Natural killer cell (primary cell): ENCODE measurements at regions not wholly inside any gene's neighbourhood (a gene's known extent, or its start where the extent isn't known, plus 50 kb on each side); places are given as distances from the start of the nearest gene placed in this dataset.

Source experiments
- ATAC-seq, 3 donors: fragments of 150-1000 bp in 2 of 3; fragments of 200-7000 bp in 1 of 3; cut with Tn5 transposase; 1 replicate in 1 of 3; 2 replicates in 2 of 3; pipeline ENCODE4 v1.10.0; 2021; ENCODE audit warnings: mild to moderate bottlenecking in 2 of 3, moderate library complexity in 2 of 3
- DNase-seq, 2 donors: peaks; one replicate each; pipeline versions ENCODE4 v3.0.0 to v3.0.0-alpha.2; 2013 to 2021; ENCODE audit warnings: mixed read lengths in 1 of 2
- H3K27ac ChIP-seq: one replicate; pipeline ENCODE4 v1.5.1; 2013; ENCODE audit warnings: mild to moderate bottlenecking, low read length
- H3K27me3 ChIP-seq: one replicate; pipeline ENCODE4 v1.6.1; 2013; ENCODE audit warnings: low read length; ENCODE audit not compliant: control insufficient read depth, insufficient read depth
- H3K36me3 ChIP-seq: one replicate; pipeline ENCODE4 v1.6.1; 2013; ENCODE audit warnings: low read length; ENCODE audit not compliant: control insufficient read depth, insufficient read depth
- H3K4me1 ChIP-seq: one replicate; pipeline ENCODE4 v1.6.1; 2013; ENCODE audit warnings: low read length; ENCODE audit not compliant: control insufficient read depth, insufficient read depth
- H3K4me3 ChIP-seq: one replicate; pipeline ENCODE4 v1.5.1; 2013; ENCODE audit warnings: low read length
- H3K9me3 ChIP-seq: one replicate; pipeline ENCODE4 v1.6.1; 2013; ENCODE audit warnings: low read length; ENCODE audit not compliant: control insufficient read depth, insufficient read depth
- H3K27ac Mint-ChIP-seq, 2 donors: one replicate each; pipeline ENCODE4 v1.8.0; 2022; ENCODE audit warnings: mild to moderate bottlenecking in 2 of 2, mixed read lengths in 2 of 2, moderate library complexity in 1 of 2
- H3K27me3 Mint-ChIP-seq, 2 donors: one replicate each; pipeline ENCODE4 v1.8.0; 2022; ENCODE audit warnings: low read depth in 2 of 2, mixed read lengths in 2 of 2
- H3K36me3 Mint-ChIP-seq: one replicate; pipeline ENCODE4 v1.8.0; 2022; ENCODE audit warnings: mixed read lengths
- H3K4me1 Mint-ChIP-seq, 2 donors: one replicate each; pipeline ENCODE4 v1.8.0; 2022; ENCODE audit warnings: mixed read lengths in 2 of 2
- H3K4me3 Mint-ChIP-seq: one replicate; pipeline ENCODE4 v1.8.0; 2022; ENCODE audit warnings: mild to moderate bottlenecking, moderate library complexity, mixed read lengths
- H3K9me3 Mint-ChIP-seq, 2 donors: one replicate each; pipeline ENCODE4 v1.8.0; 2022; ENCODE audit warnings: mixed read lengths in 2 of 2
- CTCF ChIP-seq: fragments of 200-600 bp; IDR thresholded peaks from one replicate; pipeline ENCODE4 v1.8.0; 2022; ENCODE audit warnings: antibody characterized with exemption
- WGBS: methylation state at CpG from one replicate; pipeline ENCODE4 v1.1.7; 2013; ENCODE audit warnings: missing lambda C conversion rate; ENCODE audit not compliant: insufficient coverage; 5-methylcytosine and 5-hydroxymethylcytosine counted together
- intact Hi-C: fragments of 100-400 bp; cut with micrococcal nuclease; formaldehyde crosslinking; loops from one replicate; pipeline ENCODE4 v1.14.2; 2022

- H3K4me1 ChIP-seq = no peaks in the 10 kb centered on the region
- ATAC-seq (no peak), DNase-seq (no peak)
- H3K4me3 ChIP-seq = no peak overlapping the region
- intact Hi-C loops = no loop called here
- no peaks in the 10 kb centered on the region for H3K9me3 ChIP-seq
- no peaks in the 10 kb centered on the region for H3K27me3 ChIP-seq
- H3K27ac ChIP-seq = no peak overlapping the region
- no peaks in the 10 kb centered on the region for H3K36me3 ChIP-seq
- TF ChIP-seq CTCF = no peak
- no peaks in the 10 kb centered on the region for H3K27me3 Mint-ChIP-seq
- H3K27ac Mint-ChIP-seq = no peak overlapping the region
- H3K9me3 Mint-ChIP-seq = peaks cover 6 to 10% of the 10 kb centered on the region in 2 donors
- H3K4me3 Mint-ChIP-seq = no peak overlapping the region
- no peaks in the 10 kb centered on the region for H3K36me3 Mint-ChIP-seq
- no peaks in the 10 kb centered on the region for H3K4me1 Mint-ChIP-seq
Measured at GRCh38 chr1:239125893-239126292, 260.5 kb upstream of the CHRM3 start.

- Mint-ChIP-seq H3K4me3 (no peak overlapping the region), H3K4me1 (no peaks in the 10 kb centered on the region), H3K27ac (no peak overlapping the region), H3K9me3 (peaks cover 6 to 8% of the 10 kb centered on the region in 2 donors), H3K36me3 (no peaks in the 10 kb centered on the region), H3K27me3 (no peaks in the 10 kb centered on the region)
- no peaks in the 10 kb centered on the region for H3K9me3 ChIP-seq
- DNase-seq = no peak
- ATAC-seq = no peak
- no peak overlapping the region for H3K4me3 ChIP-seq
- no peaks in the 10 kb centered on the region for H3K27me3 ChIP-seq
- intact Hi-C loops = no loop called here
- H3K4me1 ChIP-seq = no peaks in the 10 kb centered on the region
- H3K36me3 ChIP-seq = no peaks in the 10 kb centered on the region
- WGBS = 63% methylated on average over 3 of the region's 4 CpGs
- TF ChIP-seq CTCF = no peak
- H3K27ac ChIP-seq = no peak overlapping the region
Measured at GRCh38 chr1:239125027-239125426, 261.3 kb upstream of the CHRM3 start.

- DNase-seq (no peak), ATAC-seq (no peak)
- no peaks in the 10 kb centered on the region for H3K9me3 ChIP-seq
- no peak for TF ChIP-seq CTCF
- Mint-ChIP-seq H3K36me3 (no peaks in the 10 kb centered on the region), H3K27me3 (no peaks in the 10 kb centered on the region), H3K27ac (no peak overlapping the region), H3K4me1 (no peaks in the 10 kb centered on the region), H3K4me3 (no peak overlapping the region), H3K9me3 (peaks cover 6 to 13% of the 10 kb centered on the region in 2 donors)
- no peaks in the 10 kb centered on the region for H3K4me1 ChIP-seq
- intact Hi-C loops = no loop called here
- no peak overlapping the region for H3K4me3 ChIP-seq
- H3K27ac ChIP-seq = no peak overlapping the region
- 74% methylated on average over 4 of the region's 4 CpGs for WGBS
- no peaks in the 10 kb centered on the region for H3K36me3 ChIP-seq
- H3K27me3 ChIP-seq = no peaks in the 10 kb centered on the region
Measured at GRCh38 chr1:239123260-239123659, 263.1 kb upstream of the CHRM3 start.

- Histone ChIP-seq H3K9me3 (no peaks in the 10 kb centered on the region), H3K27ac (no peak overlapping the region), H3K36me3 (no peaks in the 10 kb centered on the region), H3K27me3 (no peaks in the 10 kb centered on the region), H3K4me3 (no peak overlapping the region), H3K4me1 (no peaks in the 10 kb centered on the region)
- intact Hi-C loops = no loop called here
- WGBS = 86% methylated on average over 3 of the region's 5 CpGs
- ATAC-seq = no peak
- Mint-ChIP-seq H3K4me3 (no peak overlapping the region), H3K27ac (no peak overlapping the region), H3K27me3 (no peaks in the 10 kb centered on the region), H3K36me3 (peaks cover 15% of the 10 kb centered on the region), H3K4me1 (no peaks in the 10 kb centered on the region), H3K9me3 (peaks cover 8 to 13% of the 10 kb centered on the region in 2 donors)
- no peak for DNase-seq
- no peak for TF ChIP-seq CTCF
Measured at GRCh38 chr1:239112101-239112935, 274.1 kb upstream of the CHRM3 start.
